ENCODE measurements at regions not wholly inside any gene's neighbourhood (a gene's known extent, or its start where the extent isn't known, plus 50 kb on each side); places are given as distances from the start of the nearest gene placed in this dataset.

- DNase-seq (ENCODE audit: low read depth): no peak
- no peak overlapping the region for H3K4me3 ChIP-seq (ENCODE audit: low read length)
- TF ChIP-seq CTCF (IDR thresholded peaks at IDR 0.05; ENCODE audit: insufficient read depth, low read depth, low read length, missing control alignments): no peak
Observed at GRCh38 chr12:124461851-124462623, 105.4 kb downstream of the NCOR2 start.

- TF ChIP-seq CTCF (IDR thresholded peaks at IDR 0.05; ENCODE audit: insufficient read depth, low read depth, low read length, missing control alignments): no peak
- no peak overlapping the region for H3K4me3 ChIP-seq (ENCODE audit: low read length)
- no peak for DNase-seq (ENCODE audit: low read depth)
Observed at GRCh38 chr12:124461241-124461673, 106.2 kb downstream of the NCOR2 start.

GRCh38 chr12:124460771-124461170 lies 106.6 kb downstream of the NCOR2 start:
- H3K4me3 ChIP-seq (ENCODE audit: low read length): no peak overlapping the region
- no peak for TF ChIP-seq CTCF (IDR thresholded peaks at IDR 0.05; ENCODE audit: insufficient read depth, low read depth, low read length, missing control alignments)
- no peak for DNase-seq (ENCODE audit: low read depth)

GRCh38 chr12:124459852-124460645 lies 107.4 kb downstream of the NCOR2 start:
- no peak for DNase-seq (ENCODE audit: low read depth)
- no peak overlapping the region for H3K4me3 ChIP-seq (ENCODE audit: low read length)
- no peak for TF ChIP-seq CTCF (IDR thresholded peaks at IDR 0.05; ENCODE audit: insufficient read depth, low read depth, low read length, missing control alignments)

GRCh38 chr12:124458992-124459851 lies 108.2 kb downstream of the NCOR2 start:
- no peak for TF ChIP-seq CTCF (IDR thresholded peaks at IDR 0.05; ENCODE audit: insufficient read depth, low read depth, low read length, missing control alignments)
- no peak overlapping the region for H3K4me3 ChIP-seq (ENCODE audit: low read length)
- DNase-seq (ENCODE audit: low read depth): no peak

- no peak for TF ChIP-seq CTCF (IDR thresholded peaks at IDR 0.05; ENCODE audit: insufficient read depth, low read depth, low read length, missing control alignments)
- no peak for DNase-seq (ENCODE audit: low read depth)
- H3K4me3 ChIP-seq (ENCODE audit: low read length): no peak overlapping the region
Observed at GRCh38 chr12:124458220-124458991, 109.0 kb downstream of the NCOR2 start.

All from epithelial cell of esophagus (primary cell).